GF-D8 (cell line): ENCODE measurements at regions not wholly inside any gene's neighbourhood (a gene's known extent, or its start where the extent isn't known, plus 50 kb on each side); places are given as distances from the start of the nearest gene placed in this dataset.
"Not testable (repeated sequence)": the region's sequence is repeated elsewhere in the genome, so short reads cannot be mapped to it uniquely, and the experiment has no call there.

Experiments
- DNase-seq: peaks from one replicate; lab custom pipeline; 2025; lab: John Stamatoyannopoulos, UW

DNA sequence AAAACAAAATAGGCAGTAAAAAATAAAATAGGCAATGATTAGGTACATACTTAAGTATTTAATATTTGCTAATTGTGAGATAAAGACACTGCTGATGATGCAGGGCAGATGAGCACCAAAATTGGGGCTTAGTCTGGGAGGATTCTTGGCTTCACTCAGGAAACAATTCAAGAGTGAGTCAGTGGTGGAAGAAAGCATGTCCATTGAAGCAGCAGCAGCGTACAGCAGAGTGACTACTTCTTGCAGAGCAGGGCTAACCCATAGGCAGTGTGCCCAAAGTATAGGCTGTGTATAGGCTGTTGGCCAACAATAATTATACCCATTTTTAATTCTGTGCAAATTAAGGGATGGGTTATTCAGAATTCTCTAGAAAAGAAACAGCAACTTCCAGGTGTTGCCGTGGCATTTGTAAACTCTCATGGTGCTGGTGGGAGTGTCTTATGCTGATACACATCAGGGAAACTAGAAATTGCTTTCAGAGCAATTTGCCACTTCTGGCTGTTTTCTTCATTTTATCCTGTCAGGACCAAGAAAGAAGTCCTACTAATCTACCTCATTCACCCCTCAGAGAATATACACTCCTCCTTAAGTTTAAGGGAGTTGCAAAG, 317.3 kb upstream of the NAALADL2 start:
- no peak for DNase-seq

DNA sequence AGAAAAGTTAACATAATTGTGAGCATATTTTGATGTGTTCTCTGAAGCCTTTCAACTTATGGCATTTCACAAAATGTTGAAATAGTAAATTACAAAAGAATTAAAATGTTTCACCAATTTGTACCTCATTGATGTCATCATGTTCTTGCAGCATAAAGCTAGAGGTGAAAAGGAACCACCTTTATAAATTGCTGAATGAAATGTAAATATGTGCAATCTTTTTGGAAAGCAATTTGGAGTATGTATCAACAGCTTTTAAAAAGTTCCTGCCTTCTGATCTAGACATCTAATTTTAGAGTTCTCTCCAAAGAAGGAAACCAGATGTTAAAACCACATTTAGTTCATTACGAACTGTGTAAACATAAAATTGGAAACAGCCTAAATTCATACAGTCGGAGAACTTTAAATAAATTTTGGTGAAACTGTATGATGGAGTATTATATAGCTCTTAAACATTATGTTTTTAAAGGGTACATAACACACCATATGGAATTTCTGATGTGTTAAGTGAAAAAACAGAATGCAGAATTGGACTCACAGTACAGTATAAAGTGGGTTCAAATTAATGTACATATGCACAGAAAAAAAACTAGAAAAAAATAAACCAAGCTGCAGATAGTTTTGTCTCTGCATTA, 311.2 kb upstream of the NAALADL2 start:
- DNase-seq = no peak

DNA sequence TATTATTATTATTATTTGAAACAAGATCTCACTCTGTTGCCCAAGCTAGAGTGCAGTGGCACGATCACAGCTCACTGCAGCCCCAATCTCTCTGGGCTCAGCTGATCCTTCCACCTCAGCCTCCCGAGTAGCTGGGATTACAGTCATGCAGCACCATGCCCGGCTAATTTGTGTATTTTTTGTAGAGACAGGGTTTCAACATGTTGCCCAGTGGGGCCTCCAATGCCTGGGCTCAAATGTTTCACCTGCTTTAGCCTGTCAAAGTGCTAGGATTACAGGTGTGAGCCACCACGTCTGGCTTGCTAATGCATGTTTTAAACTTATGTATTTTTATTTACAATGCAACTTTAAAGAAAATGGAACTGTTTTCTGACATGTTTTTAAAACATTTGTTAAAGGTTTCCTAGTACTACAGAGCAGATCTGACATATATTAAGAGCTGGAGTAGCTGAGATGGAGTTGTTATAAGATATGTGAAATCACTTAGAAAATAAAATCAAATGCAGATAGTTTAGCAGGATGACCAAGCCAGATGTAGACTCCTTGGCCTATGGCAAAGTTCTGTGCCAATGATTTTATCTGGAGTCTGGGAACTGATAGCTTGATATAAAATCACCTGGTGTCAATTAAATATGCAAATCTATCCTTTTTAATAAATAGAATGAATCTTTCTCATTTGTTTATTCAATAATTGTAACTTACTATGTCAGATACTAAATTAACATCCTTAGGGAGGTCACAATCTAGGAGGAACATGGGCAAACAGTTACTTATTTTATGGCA, 310.1 kb upstream of the NAALADL2 start:
- no peak for DNase-seq

DNA sequence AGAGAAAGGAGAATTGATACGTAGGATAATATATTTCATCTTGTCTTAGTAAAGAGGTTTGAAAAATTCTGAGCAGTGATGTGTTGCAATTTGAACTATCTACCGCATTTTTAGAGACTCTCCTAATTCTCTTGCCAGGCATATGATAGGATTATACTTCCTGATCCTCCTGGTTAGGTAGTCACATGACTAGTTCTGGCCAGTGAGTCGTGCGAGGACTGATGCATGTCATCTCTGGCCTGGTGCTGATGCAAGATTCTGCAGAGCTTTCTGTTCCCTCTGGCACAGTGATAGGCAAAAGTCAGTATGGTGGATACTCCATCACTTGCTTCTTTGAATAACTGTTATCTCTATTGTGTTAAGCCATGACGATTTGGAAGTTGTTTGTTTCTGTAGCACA, 277.6 kb upstream of the NAALADL2 start:
- no peak for DNase-seq

DNA sequence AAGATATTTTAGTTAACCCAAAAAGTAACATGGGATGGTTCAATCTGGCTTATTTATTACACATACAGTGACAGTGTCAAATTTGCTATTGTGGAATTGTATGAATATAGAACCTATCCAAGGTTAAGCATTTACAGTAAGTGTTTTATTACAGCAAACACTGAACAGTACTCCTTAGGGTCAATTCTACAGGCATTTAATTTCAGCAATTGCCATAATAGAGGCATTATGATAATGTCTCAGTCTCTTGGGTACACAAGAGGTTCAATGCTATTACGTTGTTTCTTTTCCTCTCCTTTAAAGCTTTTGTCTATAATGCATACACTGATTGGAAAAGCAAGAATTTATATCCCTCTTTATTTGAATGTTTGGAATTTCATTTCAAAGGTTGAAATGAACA, 275.7 kb upstream of the NAALADL2 start:
- no peak for DNase-seq

DNA sequence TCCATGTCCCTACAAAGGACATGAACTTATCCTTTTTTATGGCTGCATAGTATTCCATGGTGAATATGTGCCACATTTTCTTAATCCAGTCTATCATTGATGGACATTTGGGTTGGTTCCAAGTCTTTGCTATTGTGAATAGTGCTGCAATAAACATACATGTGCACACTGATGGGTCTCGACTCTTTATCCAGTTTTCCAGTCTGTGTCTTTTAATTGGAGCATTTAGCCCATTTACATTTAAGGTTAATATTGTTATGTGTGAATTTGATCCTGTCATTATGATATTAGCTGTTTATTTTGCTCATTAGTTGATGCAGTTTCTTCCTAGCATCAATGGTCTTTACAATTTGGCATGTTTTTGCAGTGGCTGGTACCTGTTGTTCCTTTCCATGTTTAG, 272.0 kb upstream of the NAALADL2 start:
- not testable (repeated sequence) for DNase-seq

DNA sequence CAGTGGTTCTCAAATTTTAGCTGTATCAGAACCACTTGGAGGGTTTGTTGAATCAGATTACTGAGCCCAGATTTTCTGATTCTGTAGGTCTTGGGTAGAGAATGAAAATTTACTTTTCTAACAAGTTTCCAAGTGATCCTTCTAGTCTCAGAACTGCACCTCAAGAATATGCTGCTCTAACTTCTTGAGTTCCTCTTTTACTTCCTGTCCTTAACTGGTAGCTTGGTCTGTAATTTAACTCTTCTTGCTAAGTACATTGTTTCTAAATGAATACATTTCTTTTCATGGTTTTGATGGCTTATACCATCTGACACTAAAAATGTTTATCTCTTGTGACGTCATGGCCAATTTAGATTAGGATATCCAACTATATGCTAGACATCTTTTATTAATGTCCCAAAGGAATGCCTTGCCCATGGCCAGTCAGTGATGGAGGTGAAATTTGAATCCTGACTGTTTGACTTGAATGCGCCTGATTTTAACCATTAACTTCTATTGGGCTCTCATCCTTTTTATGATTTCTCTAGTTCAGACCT, 262.6 kb upstream of the NAALADL2 start:
- DNase-seq = no peak

DNA sequence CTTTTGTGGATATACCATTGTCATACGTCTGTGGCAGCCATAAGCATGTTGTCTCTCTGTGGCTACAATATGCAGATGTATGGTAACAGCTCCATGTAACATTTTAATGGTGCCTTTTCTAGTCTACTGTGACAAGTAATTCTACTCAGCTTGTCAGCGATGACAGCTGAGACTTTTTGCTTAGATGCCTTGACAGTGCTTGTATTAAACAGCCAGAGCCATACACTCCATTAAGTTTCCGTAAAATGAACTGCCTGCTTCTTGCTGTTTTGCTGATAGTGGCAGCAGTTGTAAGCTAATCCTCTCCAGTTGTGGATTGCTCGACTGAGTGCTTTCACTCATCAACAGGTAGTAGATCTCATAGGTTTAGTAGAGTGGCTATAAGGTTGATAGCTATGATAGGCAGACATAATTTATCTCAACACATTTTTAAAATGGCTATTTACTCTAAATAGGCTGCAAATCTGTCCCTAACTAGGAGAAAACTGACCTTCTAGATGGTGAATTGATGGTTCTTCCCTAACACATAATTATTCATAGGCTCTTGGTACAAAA, 260.2 kb upstream of the NAALADL2 start:
- DNase-seq = no peak

DNA sequence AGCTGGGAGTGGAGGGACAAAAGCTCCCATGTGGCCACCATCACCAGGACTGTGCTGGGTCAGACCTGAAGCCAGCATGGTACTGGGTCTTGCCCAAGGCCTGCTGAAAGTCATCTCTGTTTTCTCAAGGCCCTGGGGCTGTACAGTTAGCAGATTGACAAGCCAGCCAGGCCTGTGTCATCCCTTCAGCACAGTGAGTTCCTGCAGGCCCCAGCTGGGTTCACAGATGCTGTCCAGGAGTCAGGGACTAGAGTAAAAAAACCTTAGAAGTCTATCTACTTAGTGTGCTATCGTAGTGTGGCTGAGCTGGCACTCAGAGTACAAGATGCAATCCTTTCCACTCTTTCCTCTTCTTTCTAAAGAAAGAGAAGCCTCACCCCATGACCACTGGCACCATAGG, 246.0 kb upstream of the NAALADL2 start:
- DNase-seq = no peak

DNA sequence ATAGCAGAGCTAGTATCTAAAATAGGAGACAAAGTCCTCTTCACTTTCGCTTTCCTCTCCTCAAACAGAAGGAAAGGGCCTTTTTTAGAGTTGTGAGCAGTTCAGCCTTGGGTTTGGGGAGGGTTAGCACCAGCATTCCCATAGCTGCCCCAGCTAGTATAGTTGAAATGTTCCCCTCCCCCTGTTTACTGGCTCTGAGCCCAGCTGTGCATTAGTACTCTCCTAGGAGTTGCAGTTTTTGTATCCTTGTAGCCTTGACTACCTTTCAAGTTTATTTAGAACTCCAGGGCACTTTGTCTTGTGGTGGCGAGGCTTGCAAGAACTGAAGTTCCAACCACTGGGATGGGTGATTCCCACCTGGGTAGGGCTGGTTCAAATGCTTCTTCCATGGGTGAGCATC, 245.1 kb upstream of the NAALADL2 start:
- no peak for DNase-seq

DNA sequence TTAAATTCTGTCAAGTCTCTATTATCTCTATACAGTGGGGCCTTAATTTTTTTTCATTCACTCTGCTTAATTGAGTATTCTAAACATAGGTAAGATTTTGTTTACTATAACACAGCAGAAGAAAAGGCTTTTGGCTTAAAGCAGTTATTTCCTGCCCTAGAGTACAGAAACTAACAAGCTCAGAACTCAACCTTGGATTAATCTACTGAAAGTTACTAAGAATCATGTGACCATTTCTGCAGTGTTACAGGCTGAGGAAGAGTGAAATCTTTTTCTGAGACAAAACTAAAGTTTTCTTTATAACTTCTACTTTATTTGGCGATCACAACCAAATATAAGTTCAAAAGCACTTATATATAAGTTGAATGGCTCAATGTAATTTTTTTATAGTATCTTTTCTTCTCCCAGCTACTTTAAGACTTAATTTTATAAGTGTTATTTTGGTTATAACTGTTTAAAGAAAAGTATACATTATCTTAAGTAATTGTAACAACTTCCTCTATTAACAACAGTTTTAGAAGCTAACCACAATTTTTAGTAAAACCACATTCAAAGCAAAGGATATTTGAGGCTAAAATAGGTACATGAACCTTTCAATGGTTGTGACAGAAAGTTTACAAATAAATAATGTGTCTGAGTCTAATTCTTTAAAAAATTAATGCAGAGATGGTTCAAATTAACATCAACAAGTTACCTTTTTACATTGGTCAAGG, 240.6 kb upstream of the NAALADL2 start:
- DNase-seq = no peak

DNA sequence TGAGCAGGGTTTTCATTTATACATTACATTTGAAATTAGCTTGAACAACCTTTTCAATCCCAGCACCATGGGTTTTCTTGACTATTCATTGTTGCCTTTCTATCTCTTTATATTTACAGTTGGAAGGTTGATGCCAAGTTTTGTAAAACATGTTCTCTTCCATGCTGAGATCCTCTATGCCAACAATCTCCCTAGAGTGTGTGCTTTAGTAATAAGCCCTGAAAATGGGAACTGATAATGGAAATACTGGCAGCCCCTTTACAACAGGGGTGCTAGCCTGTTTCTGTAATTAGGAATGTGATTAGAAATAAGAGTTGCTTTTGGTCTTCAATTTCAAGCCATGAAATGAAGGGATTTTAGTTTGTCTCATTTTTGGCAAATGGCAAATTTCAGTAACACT, 239.9 kb upstream of the NAALADL2 start:
- no peak for DNase-seq

DNA sequence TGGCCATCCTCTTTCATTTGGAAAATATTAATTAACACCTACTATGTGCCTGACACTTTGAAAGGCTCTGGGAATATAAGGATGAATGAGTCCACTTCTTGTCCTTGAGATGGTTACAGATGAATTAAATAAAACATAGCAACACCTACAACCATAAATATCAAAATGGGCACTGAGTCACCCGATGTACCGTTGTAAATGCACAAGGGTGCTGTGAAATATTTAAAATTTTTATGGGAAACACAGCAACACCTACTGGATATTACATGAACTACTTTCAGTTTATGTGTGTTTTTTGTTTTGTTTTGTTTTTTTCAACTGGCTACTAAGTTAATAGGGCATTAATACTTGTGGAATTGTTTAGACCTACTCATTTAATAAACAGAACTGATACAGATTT, 239.0 kb upstream of the NAALADL2 start:
- DNase-seq = no peak

DNA sequence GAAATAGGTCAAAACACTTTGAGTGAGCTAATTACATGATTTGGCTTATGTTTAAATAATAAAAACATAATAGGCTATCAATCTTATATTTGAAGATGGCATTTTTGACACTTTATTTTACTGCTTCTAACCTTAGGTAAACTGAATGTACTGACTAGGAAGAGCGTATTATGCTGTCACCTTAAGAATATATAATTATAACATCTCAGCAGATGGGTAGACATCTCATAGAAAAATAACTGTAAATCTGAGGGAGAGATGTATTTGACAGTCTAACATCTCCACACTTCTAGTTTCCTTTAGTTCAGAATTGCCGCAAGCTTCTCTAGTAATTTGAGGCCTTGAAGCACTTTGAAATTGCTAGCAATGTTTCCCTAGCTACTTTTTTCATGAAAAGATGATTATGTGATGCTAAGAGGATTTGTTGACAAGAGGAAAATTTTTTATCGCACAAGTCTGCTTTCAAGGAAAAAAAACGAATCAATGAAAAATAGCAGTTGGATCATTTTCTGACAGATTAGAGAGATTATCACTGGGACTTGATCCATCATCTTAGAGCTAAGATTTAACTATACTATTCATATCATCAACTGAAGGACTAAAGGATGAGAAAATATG, 238.2 kb upstream of the NAALADL2 start:
- DNase-seq = no peak

DNA sequence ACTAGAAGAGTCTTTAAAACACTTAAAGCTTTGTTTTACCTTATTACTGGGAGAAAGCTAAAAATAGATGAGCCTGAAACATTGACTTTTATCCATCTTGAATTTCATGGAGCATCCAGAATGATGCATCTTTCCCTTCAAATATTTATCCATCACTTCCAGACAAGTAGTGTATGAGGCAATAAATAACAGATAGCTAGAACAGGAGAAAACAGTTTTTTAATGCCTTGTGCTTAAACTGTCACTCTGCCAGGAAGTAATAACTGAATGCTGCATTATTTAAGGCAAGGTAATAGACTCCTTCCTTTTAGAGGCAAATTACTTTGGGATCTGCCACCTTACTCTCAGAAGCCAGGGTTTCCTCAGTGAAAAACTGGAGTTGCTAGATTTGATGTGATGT, 225.8 kb upstream of the NAALADL2 start:
- no peak for DNase-seq

DNA sequence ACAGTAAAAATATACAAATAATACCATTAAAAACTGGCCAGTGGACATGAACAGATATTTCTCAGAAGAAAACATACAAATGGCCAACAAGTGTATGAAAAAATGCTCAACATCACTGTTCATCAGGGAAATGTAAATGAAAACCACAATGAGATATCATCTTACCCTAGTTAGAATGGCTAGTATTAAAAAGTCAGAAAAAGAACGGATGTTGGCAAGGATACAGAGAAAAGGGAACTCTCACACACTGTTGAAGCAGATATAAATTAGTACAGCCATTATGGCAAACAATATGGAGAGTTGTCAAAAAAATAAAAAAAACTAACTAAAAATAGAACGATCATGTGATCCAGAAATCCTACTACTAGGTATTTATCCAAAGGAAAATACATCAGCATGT, 222.7 kb upstream of the NAALADL2 start:
- no peak for DNase-seq

DNA sequence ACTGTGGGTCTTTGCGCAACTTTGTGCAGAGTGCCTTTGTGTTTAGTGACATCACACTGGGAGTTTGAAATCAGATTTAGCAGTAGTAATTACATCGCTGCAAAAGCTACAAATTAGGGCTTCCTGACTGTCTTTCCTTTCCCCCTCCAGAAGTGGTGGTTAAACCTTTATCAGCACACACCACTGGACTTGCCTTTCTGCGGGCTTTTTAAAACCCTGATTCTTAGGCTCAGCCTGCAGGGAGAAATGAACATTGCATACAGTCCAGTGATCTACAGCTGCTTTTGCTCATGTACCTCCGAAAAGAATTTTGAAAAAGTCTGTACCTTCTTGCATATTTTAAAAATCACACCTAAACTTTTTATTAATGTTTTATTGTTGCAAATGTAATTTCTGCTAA, 219.7 kb upstream of the NAALADL2 start:
- no peak for DNase-seq

DNA sequence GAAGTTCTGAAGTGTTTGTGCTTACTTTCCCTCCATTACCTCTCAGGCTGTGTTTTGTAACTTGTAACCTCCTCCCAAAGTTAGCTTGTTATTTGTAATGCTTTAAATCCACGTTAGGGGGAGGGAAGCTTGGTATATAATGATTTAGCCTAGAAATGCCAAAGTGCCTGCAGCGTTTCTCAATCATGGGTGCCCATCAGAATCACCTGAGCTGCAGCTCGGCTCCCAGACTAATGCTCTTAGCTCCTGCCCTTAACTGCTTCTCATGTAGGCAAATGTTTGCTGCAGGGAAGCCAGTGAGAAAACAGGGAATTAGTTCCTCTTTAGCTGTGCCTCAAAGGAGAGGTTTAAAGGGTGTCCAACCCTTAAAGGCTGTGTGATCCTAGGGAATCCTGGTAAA, 219.2 kb upstream of the NAALADL2 start:
- no peak for DNase-seq

DNA sequence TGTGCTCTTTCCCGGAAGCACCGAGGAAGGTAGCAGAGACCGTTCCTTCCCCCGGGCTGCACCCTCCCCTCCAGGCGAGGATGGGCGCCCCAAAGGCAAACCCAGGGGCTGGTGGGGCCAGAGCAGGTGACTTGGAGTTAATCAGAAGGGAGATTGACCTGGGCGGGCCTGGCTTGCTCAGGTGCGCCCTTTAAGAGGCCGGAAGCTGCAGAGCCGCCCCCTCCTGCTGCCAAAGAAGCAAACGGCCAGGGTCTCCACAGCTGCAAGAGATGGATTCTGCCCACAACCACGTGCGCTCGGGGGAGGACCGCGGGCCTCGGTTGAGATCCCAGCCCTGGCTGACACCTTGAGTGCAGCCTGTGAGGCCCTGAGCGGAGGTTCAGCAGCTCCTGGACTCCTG, 218.2 kb upstream of the NAALADL2 start:
- DNase-seq = no peak

DNA sequence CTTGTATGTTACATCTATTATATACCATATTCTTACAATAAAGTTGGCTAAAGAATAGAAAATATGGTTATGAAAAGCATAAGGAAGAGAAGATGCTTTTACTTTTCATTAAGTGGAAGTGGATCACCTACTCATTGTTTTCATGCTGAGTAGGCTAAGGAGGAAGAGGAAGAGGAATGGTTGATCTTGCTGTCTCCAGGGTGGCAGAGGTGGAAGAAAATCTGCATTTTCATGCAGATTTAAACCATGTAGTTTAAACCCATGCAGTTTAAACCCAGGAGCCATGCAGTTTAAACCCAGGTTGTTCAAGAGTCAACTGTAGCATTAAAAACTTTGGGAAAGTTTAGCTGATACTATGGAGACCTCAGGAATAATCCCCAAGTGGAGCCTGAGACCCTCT, 214.8 kb upstream of the NAALADL2 start:
- no peak for DNase-seq

DNA sequence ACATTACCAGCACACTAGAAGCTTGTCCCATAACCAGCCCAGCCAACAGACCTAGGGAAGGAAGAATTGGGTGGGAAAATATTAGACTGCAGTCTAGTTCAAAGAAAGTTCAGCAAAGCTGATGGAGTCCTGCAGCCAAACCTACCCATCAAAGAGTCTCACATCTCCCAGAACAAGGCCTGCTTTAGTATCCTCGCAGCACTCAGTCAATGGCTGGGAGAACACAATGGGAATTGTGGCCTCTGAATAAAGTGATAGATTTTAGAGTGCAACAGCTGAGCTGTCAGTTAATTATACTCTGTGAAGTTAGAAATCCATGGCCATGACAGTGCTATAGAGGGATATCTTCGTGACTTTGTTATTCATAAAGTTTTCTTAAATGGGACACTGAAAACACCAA, 207.2 kb upstream of the NAALADL2 start:
- DNase-seq = no peak

DNA sequence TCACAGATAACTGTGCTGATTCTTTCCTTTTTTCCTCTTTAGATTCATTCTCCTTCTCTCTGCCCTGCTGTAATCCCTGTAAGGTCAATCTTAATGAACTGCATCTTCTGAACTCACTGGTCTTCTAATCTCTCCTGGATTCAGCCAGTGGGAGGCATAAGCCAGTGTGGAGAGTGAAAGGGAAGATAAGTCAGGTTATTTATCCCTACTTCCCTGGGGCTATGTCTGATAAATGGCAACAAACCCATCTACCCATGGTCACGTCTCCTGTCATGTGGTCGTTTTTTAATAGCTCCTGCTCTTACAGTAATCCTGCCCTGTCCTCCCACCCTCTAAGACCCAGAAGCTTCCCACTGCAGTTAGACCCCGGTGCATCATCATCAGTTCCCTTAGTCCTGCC, 199.6 kb upstream of the NAALADL2 start:
- no peak for DNase-seq
